LNCaP clone FGC (cell line): ENCODE measurements at regions not wholly inside any gene's neighbourhood (a gene's known extent, or its start where the extent isn't known, plus 50 kb on each side); places are given as distances from the start of the nearest gene placed in this dataset.
A peak's percentile ranks its signal among the peaks of the same experiment; 100 is the strongest.

Source experiments
- DNase-seq: peaks from one replicate; pipeline ENCODE4 v3.0.0-alpha.2; 2011; ENCODE audit warnings: low read depth
- H3K4me3 ChIP-seq: 2 replicates; pipeline ENCODE4 v1.5.1; 2011; ENCODE audit warnings: mild to moderate bottlenecking, low read depth, low read length, control low read depth
- CTCF ChIP-seq: IDR thresholded peaks from 2 replicates; pipeline ENCODE4 v1.5.1; 2012; ENCODE audit warnings: mild to moderate bottlenecking; ENCODE audit not compliant: control insufficient read depth, insufficient read depth; ENCODE audit errors: extremely low read depth

GRCh38 chr2:150303281-150303680 lies 184.2 kb downstream of the RND3 start:
- TF ChIP-seq CTCF = no peak
- no peak for DNase-seq

GRCh38 chr2:150298571-150299305 lies 188.7 kb downstream of the RND3 start:
- no peak for TF ChIP-seq CTCF
- peak; percentile 3 for DNase-seq
- no peak overlapping the region for H3K4me3 ChIP-seq

More at GRCh38 chr2:150303281-150303680, 184.2 kb downstream of the RND3 start:
- no peak overlapping the region for H3K4me3 ChIP-seq

- H3K4me3 ChIP-seq = no peak overlapping the region
- TF ChIP-seq CTCF = no peak
- DNase-seq = no peak
These were observed 190.5 kb downstream of the RND3 start for GRCh38 chr2:150296770-150297546.

- TF ChIP-seq CTCF = no peak
- no peak for DNase-seq
- H3K4me3 ChIP-seq = no peak overlapping the region
These were observed 191.9 kb downstream of the RND3 start for GRCh38 chr2:150295544-150295943.

- no peak overlapping the region for H3K4me3 ChIP-seq
- TF ChIP-seq CTCF = no peak
- DNase-seq = no peak
These were observed 193.7 kb downstream of the RND3 start for GRCh38 chr2:150293771-150294170.

- H3K4me3 ChIP-seq = no peak overlapping the region
- no peak for TF ChIP-seq CTCF
- no peak for DNase-seq
These were observed 194.7 kb downstream of the RND3 start for GRCh38 chr2:150292807-150293206.
